ENCODE measurements at regions not wholly inside any gene's neighbourhood (a gene's known extent, or its start where the extent isn't known, plus 50 kb on each side); places are given as distances from the start of the nearest gene placed in this dataset.

DNA sequence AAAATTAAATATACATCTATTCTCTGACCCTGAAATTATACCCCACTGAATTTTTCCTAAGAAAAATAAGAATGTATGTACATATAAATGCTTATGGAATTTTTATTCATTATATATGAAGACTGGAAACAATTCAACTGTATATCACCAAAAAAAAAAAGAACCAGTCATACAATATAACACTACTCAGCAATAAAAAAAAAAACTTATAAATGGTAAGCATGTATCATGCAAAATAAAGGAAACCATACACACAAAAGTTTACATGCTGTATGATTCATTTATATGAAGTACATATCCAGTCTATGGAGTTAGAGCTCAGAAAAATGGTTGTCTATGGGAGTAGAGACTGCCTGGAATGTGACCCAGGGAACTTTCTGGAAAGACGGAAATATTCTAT is 199.4 kb upstream of the MIR17HG start:
- Histone ChIP-seq H3K27ac (ENCODE audit: low read length) (no peak overlapping the region), H3K9me3 (ENCODE audit: control insufficient read depth, insufficient read depth, low read length) (no peaks in the 10 kb centered on the region), H3K4me1 (ENCODE audit: control insufficient read depth, insufficient read depth, low read length) (no peaks in the 10 kb centered on the region), H3K27me3 (ENCODE audit: control insufficient read depth, insufficient read depth, low read length) (no peaks in the 10 kb centered on the region), H3K36me3 (ENCODE audit: control insufficient read depth, insufficient read depth, low read length) (no peaks in the 10 kb centered on the region), H3K4me3 (ENCODE audit: low read length) (no peak overlapping the region)
- Mint-ChIP-seq H3K27me3 (ENCODE audit: low read depth in 2 of 2) (no peaks in the 10 kb centered on the region), H3K27ac (no peak overlapping the region), H3K4me3 (no peak overlapping the region), H3K4me1 (no peaks in the 10 kb centered on the region), H3K36me3 (no peaks in the 10 kb centered on the region), H3K9me3 (peaks cover 0 to 4% of the 10 kb centered on the region in 2 donors)
- DNase-seq (no peak), ATAC-seq (no peak)
- WGBS (ENCODE audit: insufficient coverage): 0% methylated on average over 1 of the region's 1 CpG
- intact Hi-C loops (cut with micrococcal nuclease): no loop called here
- TF ChIP-seq, protein P1, sequence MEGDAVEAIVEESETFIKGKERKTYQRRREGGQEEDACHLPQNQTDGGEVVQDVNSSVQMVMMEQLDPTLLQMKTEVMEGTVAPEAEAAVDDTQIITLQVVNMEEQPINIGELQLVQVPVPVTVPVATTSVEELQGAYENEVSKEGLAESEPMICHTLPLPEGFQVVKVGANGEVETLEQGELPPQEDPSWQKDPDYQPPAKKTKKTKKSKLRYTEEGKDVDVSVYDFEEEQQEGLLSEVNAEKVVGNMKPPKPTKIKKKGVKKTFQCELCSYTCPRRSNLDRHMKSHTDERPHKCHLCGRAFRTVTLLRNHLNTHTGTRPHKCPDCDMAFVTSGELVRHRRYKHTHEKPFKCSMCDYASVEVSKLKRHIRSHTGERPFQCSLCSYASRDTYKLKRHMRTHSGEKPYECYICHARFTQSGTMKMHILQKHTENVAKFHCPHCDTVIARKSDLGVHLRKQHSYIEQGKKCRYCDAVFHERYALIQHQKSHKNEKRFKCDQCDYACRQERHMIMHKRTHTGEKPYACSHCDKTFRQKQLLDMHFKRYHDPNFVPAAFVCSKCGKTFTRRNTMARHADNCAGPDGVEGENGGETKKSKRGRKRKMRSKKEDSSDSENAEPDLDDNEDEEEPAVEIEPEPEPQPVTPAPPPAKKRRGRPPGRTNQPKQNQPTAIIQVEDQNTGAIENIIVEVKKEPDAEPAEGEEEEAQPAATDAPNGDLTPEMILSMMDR (IDR thresholded peaks at IDR 0.05): no peak

- TF ChIP-seq, protein P1 (IDR thresholded peaks at IDR 0.05): no peak
- Mint-ChIP-seq H3K36me3 (no peaks in the 10 kb centered on the region), H3K4me1 (no peaks in the 10 kb centered on the region), H3K4me3 (no peak overlapping the region), H3K9me3 (peaks cover 0 to 2% of the 10 kb centered on the region in 2 donors), H3K27me3 (ENCODE audit: low read depth in 2 of 2) (no peaks in the 10 kb centered on the region), H3K27ac (no peak overlapping the region)
- no peaks in the 10 kb centered on the region for H3K9me3 ChIP-seq (ENCODE audit: control insufficient read depth, insufficient read depth, low read length)
- no peak overlapping the region for H3K27ac ChIP-seq (ENCODE audit: low read length)
- no peaks in the 10 kb centered on the region for H3K4me1 ChIP-seq (ENCODE audit: control insufficient read depth, insufficient read depth, low read length)
- no peaks in the 10 kb centered on the region for H3K36me3 ChIP-seq (ENCODE audit: control insufficient read depth, insufficient read depth, low read length)
- no peak overlapping the region for H3K4me3 ChIP-seq (ENCODE audit: low read length)
- no peaks in the 10 kb centered on the region for H3K27me3 ChIP-seq (ENCODE audit: control insufficient read depth, insufficient read depth, low read length)
- DNase-seq: no peak
- ATAC-seq: no peak
- intact Hi-C loops (cut with micrococcal nuclease): no loop called here
Measured at GRCh38 chr13:91151921-91152320, 195.6 kb upstream of the MIR17HG start.

- H3K9me3 Mint-ChIP-seq: peaks cover 0 to 2% of the 10 kb centered on the region in 2 donors
- H3K27me3 Mint-ChIP-seq (ENCODE audit: low read depth in 2 of 2): no peaks in the 10 kb centered on the region
Measured at GRCh38 chr13:91153372-91153771, 194.1 kb upstream of the MIR17HG start.

More at GRCh38 chr13:91153372-91153771, 194.1 kb upstream of the MIR17HG start:
- Mint-ChIP-seq H3K4me1 (no peaks in the 10 kb centered on the region), H3K27ac (no peak overlapping the region), H3K4me3 (no peak overlapping the region), H3K36me3 (no peaks in the 10 kb centered on the region)
- H3K9me3 ChIP-seq (ENCODE audit: control insufficient read depth, insufficient read depth, low read length): no peaks in the 10 kb centered on the region
- H3K27ac ChIP-seq (ENCODE audit: low read length): no peak overlapping the region
- no peaks in the 10 kb centered on the region for H3K36me3 ChIP-seq (ENCODE audit: control insufficient read depth, insufficient read depth, low read length)
- DNase-seq: no peak
- no peaks in the 10 kb centered on the region for H3K4me1 ChIP-seq (ENCODE audit: control insufficient read depth, insufficient read depth, low read length)
- no peaks in the 10 kb centered on the region for H3K27me3 ChIP-seq (ENCODE audit: control insufficient read depth, insufficient read depth, low read length)
- intact Hi-C loops (cut with micrococcal nuclease): no loop called here
- ATAC-seq: no peak
- TF ChIP-seq, protein P1 (IDR thresholded peaks at IDR 0.05): no peak
- H3K4me3 ChIP-seq (ENCODE audit: low read length): no peak overlapping the region
